ENCODE measurements at regions not wholly inside any gene's neighbourhood (a gene's known extent, or its start where the extent isn't known, plus 50 kb on each side); places are given as distances from the start of the nearest gene placed in this dataset.
A peak's percentile ranks its signal among the peaks of the same experiment; 100 is the strongest.

DNA sequence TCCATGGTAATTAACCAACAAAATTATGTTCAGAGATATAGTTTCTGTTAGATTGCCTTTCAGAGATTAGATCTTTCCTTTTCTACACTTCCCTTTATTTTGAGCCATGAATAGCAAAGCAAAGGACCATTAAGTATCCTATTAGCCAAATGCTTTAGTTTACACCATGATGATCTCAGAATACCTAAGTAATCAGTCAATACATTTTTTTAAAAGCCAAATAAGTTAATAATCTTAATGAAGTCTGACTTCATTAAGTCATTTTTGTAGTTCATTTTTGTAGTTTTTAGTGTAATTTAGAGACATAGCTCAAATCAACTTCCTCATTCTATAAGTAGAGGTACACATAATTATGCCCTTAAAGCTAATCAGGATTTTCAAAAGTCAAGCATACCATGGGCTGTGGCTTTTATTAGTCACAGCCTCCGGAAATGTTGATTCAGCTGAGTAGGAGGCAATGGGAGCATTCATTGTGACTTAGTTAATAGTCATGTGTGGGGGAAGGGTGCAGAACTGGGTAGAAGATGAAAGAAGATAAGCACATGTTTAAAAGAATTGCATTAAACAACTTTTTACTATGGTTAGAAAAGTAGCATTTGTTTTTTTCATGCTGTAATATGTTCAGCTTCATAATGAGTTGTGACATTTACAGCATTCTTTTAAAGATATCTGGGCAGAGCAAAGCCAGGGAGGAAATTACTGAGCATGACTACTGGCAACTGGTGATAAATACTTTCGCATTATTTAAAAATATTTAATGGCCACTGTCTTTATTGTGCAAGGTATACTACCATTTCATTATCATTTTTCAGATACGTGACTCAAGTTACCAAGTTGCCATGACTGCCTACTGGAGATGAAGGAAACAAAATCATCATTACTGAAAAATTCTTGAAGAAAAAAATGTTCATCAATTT, 57.3 kb upstream of the CCDC71L start:
- H4K20me1 ChIP-seq (ENCODE audit: insufficient read depth, poor library complexity, severe bottlenecking): no peaks in the 10 kb centered on the region
- peak; percentile 77 for DNase-seq (ENCODE audit: low spot score)
- no peak overlapping the region for H2AFZ ChIP-seq
- TF ChIP-seq, protein P1, sequence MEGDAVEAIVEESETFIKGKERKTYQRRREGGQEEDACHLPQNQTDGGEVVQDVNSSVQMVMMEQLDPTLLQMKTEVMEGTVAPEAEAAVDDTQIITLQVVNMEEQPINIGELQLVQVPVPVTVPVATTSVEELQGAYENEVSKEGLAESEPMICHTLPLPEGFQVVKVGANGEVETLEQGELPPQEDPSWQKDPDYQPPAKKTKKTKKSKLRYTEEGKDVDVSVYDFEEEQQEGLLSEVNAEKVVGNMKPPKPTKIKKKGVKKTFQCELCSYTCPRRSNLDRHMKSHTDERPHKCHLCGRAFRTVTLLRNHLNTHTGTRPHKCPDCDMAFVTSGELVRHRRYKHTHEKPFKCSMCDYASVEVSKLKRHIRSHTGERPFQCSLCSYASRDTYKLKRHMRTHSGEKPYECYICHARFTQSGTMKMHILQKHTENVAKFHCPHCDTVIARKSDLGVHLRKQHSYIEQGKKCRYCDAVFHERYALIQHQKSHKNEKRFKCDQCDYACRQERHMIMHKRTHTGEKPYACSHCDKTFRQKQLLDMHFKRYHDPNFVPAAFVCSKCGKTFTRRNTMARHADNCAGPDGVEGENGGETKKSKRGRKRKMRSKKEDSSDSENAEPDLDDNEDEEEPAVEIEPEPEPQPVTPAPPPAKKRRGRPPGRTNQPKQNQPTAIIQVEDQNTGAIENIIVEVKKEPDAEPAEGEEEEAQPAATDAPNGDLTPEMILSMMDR (IDR thresholded peaks at IDR 0.05; ENCODE audit: poor library complexity): no peak
- no peak for TF ChIP-seq EZH2 (IDR thresholded peaks at IDR 0.05; ENCODE audit: borderline replicate concordance)
- TF ChIP-seq EZH2phosphoT487 (IDR thresholded peaks at IDR 0.05; ENCODE audit: low read depth, severe bottlenecking, unreplicated experiment): no peak
- H3K4me3 ChIP-seq: no peak overlapping the region
- H3K79me2 ChIP-seq: no peaks in the 10 kb centered on the region
- H3K27ac ChIP-seq: peak overlapping the region; percentile 38
- 27% methylated on average over 3 of the region's 3 CpGs for WGBS (ENCODE audit: low lambda C conversion rate, missing lambda C conversion rate)
- H3K4me1 ChIP-seq (ENCODE audit: insufficient read depth): peaks cover 8% of the 10 kb centered on the region
- no peak overlapping the region for H3K4me2 ChIP-seq
- no peaks in the 10 kb centered on the region for H3K9me3 ChIP-seq (ENCODE audit: low read depth)
- no peaks in the 10 kb centered on the region for H3K27me3 ChIP-seq
- H3K36me3 ChIP-seq (replicated peaks; ENCODE audit: insufficient read depth, low read depth): no peaks in the 10 kb centered on the region
- no peaks in the 10 kb centered on the region for H3K9me2 ChIP-seq (replicated peaks; ENCODE audit: insufficient read depth)

DNA sequence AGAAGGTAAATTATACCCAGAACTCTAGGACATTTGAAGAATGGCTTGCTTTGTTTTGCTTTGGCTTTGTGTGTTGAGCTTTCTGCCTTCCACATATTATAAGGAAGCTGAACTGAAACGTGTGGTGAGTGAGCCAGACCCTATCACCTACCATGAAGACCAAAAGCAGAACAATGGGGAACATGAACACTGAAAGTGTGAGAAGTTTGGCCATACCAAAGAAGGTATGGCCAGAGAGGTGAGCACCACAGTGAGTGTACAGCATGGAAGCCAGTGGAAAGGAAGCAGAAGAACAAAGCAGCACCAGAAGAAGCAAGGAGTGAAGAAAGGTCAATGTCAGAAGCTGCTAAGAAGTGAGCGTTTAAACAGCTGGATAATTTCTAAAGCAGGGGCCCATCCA, 59.7 kb upstream of the CCDC71L start:
- Histone ChIP-seq H3K27me3 (no peaks in the 10 kb centered on the region), H3K79me2 (no peaks in the 10 kb centered on the region), H3K4me3 (no peak overlapping the region), H2AFZ (no peak overlapping the region), H3K4me1 (ENCODE audit: insufficient read depth) (peaks cover 8% of the 10 kb centered on the region), H3K27ac (no peak overlapping the region), H3K36me3 (replicated peaks; ENCODE audit: insufficient read depth, low read depth) (no peaks in the 10 kb centered on the region), H3K9me2 (replicated peaks; ENCODE audit: insufficient read depth) (no peaks in the 10 kb centered on the region), H3K4me2 (no peak overlapping the region), H4K20me1 (ENCODE audit: insufficient read depth, poor library complexity, severe bottlenecking) (no peaks in the 10 kb centered on the region), H3K9me3 (ENCODE audit: low read depth) (no peaks in the 10 kb centered on the region)
- TF ChIP-seq EZH2phosphoT487 (IDR thresholded peaks at IDR 0.05; ENCODE audit: low read depth, severe bottlenecking, unreplicated experiment) (no peak), EZH2 (IDR thresholded peaks at IDR 0.05; ENCODE audit: borderline replicate concordance) (no peak)
- TF ChIP-seq, protein P1 (IDR thresholded peaks at IDR 0.05; ENCODE audit: poor library complexity): no peak
- no peak for DNase-seq (ENCODE audit: low spot score)
- WGBS (ENCODE audit: low lambda C conversion rate, missing lambda C conversion rate): 84% methylated on average over 2 of the region's 2 CpGs

DNA sequence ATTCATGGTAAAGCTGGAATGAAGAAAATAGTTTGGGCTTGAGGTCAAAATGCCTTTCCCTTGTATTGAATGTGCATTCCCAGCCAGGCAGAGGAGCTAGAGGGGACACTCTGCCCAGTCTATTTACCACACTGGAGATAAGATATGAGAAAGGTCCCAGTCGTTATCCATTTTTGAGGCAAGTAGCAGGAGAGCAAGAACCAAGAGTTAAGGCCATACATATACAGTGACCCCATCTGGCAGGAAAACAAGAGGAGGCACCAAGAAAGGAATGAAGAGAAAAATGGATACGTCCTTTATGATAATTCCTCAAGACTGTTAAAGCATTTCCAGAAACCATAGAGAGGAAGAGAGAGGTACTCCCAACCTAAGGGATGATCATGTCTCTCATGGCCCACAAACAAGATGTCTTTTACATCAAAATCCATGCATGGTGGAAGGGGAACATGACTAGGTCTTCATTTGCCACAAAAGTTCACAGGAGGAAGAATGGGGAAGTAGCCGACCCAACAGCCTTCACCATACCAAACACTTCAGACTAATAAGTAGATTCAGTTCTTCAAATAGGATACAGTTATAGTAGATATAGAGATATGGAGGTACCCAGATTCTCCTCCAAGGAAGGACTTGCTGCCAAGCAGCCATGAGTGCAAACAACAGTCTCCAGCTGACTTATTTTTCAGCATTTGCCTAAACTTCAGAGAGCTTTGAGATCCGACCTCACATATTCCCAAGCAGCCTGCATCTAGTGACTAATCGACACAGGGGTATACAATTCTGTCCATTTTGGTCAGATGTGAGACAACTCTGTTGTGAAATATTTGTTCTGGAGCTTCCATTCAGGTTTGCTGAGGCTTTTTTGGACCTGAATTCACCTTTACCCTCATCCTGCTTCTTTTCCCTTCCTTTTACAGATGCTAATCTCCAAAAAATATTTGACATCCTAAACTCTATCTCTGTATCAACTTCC, 61.1 kb upstream of the CCDC71L start:
- WGBS (ENCODE audit: low lambda C conversion rate, missing lambda C conversion rate): 90% methylated on average over 5 of the region's 5 CpGs
- Histone ChIP-seq H3K36me3 (replicated peaks; ENCODE audit: insufficient read depth, low read depth) (no peaks in the 10 kb centered on the region), H3K4me1 (ENCODE audit: insufficient read depth) (peaks cover 8% of the 10 kb centered on the region), H3K9me2 (replicated peaks; ENCODE audit: insufficient read depth) (no peaks in the 10 kb centered on the region), H4K20me1 (ENCODE audit: insufficient read depth, poor library complexity, severe bottlenecking) (no peaks in the 10 kb centered on the region), H3K4me2 (no peak overlapping the region), H2AFZ (no peak overlapping the region), H3K9me3 (ENCODE audit: low read depth) (no peaks in the 10 kb centered on the region), H3K27ac (no peak overlapping the region), H3K79me2 (no peaks in the 10 kb centered on the region), H3K4me3 (no peak overlapping the region), H3K27me3 (no peaks in the 10 kb centered on the region)
- no peak for DNase-seq (ENCODE audit: low spot score)
- no peak for TF ChIP-seq EZH2 (IDR thresholded peaks at IDR 0.05; ENCODE audit: borderline replicate concordance)
- no peak for TF ChIP-seq EZH2phosphoT487 (IDR thresholded peaks at IDR 0.05; ENCODE audit: low read depth, severe bottlenecking, unreplicated experiment)
- TF ChIP-seq, protein P1 (IDR thresholded peaks at IDR 0.05; ENCODE audit: poor library complexity): no peak
